Stimulated activated effector memory CD8-positive, alpha-beta T cell treated with anti-CD3 and anti-CD28 coated beads, Interleukin-12 subunit alpha, Interleukin-12 subunit beta, amount 100 ng/mL, for 72 hours (primary cell): ENCODE measurements at regions not wholly inside any gene's neighbourhood (a gene's known extent, or its start where the extent isn't known, plus 50 kb on each side); places are given as distances from the start of the nearest gene placed in this dataset.

Experiments used
- ATAC-seq: fragments of 150-1000 bp; cut with Tn5 transposase; 2 replicates; pipeline ENCODE4 v1.10.0; 2021
- DNase-seq, 2 donors: peaks; one replicate each; pipeline ENCODE4 v3.0.0; 2021 to 2022; ENCODE audit warnings: low spot score in 2 of 2
- H3K27ac Mint-ChIP-seq: one replicate; pipeline ENCODE4 v1.8.0; 2022; ENCODE audit warnings: mild to moderate bottlenecking, mixed read lengths
- H3K36me3 Mint-ChIP-seq: one replicate; pipeline ENCODE4 v1.8.0; 2022; ENCODE audit warnings: mild to moderate bottlenecking, mixed read lengths
- H3K4me1 Mint-ChIP-seq: one replicate; pipeline ENCODE4 v1.8.0; 2022; ENCODE audit warnings: mixed read lengths
- H3K4me3 Mint-ChIP-seq: one replicate; pipeline ENCODE4 v1.8.0; 2022; ENCODE audit warnings: mild to moderate bottlenecking, mixed read lengths
- H3K9me3 Mint-ChIP-seq: one replicate; pipeline ENCODE4 v1.8.0; 2022; ENCODE audit warnings: mixed read lengths

- no peaks in the 10 kb centered on the region for H3K36me3 Mint-ChIP-seq
- DNase-seq, result no peak
- no peak overlapping the region for H3K27ac Mint-ChIP-seq
- H3K4me3 Mint-ChIP-seq, result no peak overlapping the region
- peaks cover 6% of the 10 kb centered on the region for H3K9me3 Mint-ChIP-seq
- ATAC-seq, result no peak
- no peaks in the 10 kb centered on the region for H3K4me1 Mint-ChIP-seq
Measured at GRCh38 chr7:16035392-16035791, 348.9 kb upstream of the MEOX2 start.

DNA sequence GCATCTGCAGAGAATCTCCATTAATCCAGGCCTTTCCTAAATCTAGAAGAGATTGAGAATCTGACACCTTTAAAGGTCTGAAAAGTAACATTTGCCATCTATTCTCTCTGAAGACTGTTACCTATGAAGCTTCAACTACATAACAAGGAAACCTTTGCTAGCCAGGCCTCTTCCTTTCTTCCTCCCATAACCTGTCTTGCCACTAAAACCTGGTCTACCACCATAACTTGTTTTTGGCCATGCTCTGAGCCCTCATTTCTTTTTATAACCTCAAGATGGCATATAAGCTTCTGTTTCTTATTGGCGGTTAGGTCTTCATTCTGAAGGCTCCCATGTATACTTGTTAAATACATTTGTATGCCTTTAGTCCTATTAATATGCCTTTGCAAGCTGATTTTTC lies 348.4 kb upstream of the MEOX2 start:
- ATAC-seq, result no peak
- Mint-ChIP-seq H3K4me1 (no peaks in the 10 kb centered on the region), H3K4me3 (no peak overlapping the region), H3K36me3 (no peaks in the 10 kb centered on the region), H3K27ac (no peak overlapping the region), H3K9me3 (peaks cover 6% of the 10 kb centered on the region)
- no peak for DNase-seq

DNA sequence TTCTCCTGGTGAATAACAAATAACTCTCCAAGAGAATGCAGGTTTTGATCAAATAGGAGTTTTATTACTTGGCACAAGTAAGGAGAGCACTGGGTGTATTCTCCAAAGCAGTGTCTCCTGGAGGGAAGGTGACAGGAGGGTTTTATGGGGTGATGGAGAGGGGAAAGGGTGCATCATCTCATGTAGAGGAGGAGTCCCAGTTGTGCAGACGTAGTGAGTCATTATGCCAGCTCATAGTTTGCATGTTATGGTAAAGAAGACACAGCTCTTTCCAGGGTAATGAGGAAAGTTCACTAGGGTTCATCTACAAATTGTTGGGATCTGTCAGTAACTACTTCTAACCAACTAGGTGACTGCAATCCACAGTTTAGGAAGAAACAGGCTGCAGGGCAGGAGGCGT lies 347.9 kb upstream of the MEOX2 start:
- no peak overlapping the region for H3K27ac Mint-ChIP-seq
- H3K9me3 Mint-ChIP-seq, result peaks cover 6% of the 10 kb centered on the region
- H3K36me3 Mint-ChIP-seq, result no peaks in the 10 kb centered on the region

DNA sequence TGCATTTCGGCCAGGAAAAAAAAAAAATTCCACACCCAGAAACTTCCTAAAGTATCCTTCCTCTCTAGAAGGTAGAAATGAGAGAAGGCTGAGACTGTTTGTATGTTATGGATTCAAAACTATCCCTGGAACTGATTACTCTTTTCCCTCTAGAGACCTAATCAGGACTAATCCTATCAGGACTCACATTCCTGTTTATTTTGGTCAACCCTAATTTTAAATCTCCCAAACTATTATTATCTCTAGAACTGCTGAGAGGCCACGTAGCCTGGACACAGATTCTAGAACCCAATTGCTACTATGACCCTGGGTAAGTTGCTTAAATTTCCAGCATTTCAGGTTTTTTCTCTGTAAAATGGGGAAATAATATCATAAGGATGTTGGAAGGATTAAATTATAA lies 346.8 kb upstream of the MEOX2 start:
- no peaks in the 10 kb centered on the region for H3K36me3 Mint-ChIP-seq
- ATAC-seq (no peak), DNase-seq (no peak)
- H3K9me3 Mint-ChIP-seq, result peaks cover 6% of the 10 kb centered on the region
- no peaks in the 10 kb centered on the region for H3K4me1 Mint-ChIP-seq
- H3K4me3 Mint-ChIP-seq, result no peak overlapping the region
- H3K27ac Mint-ChIP-seq, result no peak overlapping the region

More for the DNA sequence above, 347.9 kb upstream of the MEOX2 start:
- Mint-ChIP-seq H3K4me3 (no peak overlapping the region), H3K4me1 (no peaks in the 10 kb centered on the region)
- no peak for ATAC-seq
- no peak for DNase-seq

DNA sequence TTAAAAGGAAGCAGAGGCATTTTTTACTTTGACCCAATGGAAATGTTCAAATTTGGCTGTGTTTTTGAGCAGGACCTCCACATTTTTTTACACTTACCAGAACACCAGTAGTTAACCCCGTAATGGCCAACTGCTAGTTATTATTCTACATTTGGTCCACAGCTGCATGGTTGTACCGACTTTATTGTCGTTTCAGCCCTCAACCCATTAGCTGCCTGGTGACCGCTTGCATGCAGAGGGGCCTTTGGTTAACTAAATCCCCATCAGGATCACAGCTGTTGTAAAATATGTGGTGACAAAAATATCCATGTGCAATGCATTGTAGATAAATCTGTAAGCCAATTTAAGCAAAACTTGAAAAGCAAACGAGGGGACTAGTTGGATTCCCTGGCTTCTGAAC lies 342.2 kb upstream of the MEOX2 start:
- no peak for DNase-seq
- no peak for ATAC-seq
- Mint-ChIP-seq H3K36me3 (no peaks in the 10 kb centered on the region), H3K27ac (no peak overlapping the region), H3K4me3 (no peak overlapping the region), H3K4me1 (no peaks in the 10 kb centered on the region), H3K9me3 (no peaks in the 10 kb centered on the region)

GRCh38 chr7:16028103-16028502 lies 341.6 kb upstream of the MEOX2 start:
- DNase-seq (no peak), ATAC-seq (no peak)
- H3K4me1 Mint-ChIP-seq, result no peaks in the 10 kb centered on the region
- no peaks in the 10 kb centered on the region for H3K36me3 Mint-ChIP-seq
- no peak overlapping the region for H3K4me3 Mint-ChIP-seq
- no peaks in the 10 kb centered on the region for H3K9me3 Mint-ChIP-seq
- H3K27ac Mint-ChIP-seq, result no peak overlapping the region

- Mint-ChIP-seq H3K9me3 (no peaks in the 10 kb centered on the region), H3K4me3 (no peak overlapping the region), H3K36me3 (no peaks in the 10 kb centered on the region), H3K4me1 (no peaks in the 10 kb centered on the region), H3K27ac (no peak overlapping the region)
- DNase-seq (no peak), ATAC-seq (no peak)
Measured at GRCh38 chr7:16027396-16027795, 340.9 kb upstream of the MEOX2 start.

- H3K9me3 Mint-ChIP-seq, result no peaks in the 10 kb centered on the region
- no peak for ATAC-seq
- H3K4me1 Mint-ChIP-seq, result no peaks in the 10 kb centered on the region
- no peak overlapping the region for H3K27ac Mint-ChIP-seq
- H3K36me3 Mint-ChIP-seq, result no peaks in the 10 kb centered on the region
- no peak overlapping the region for H3K4me3 Mint-ChIP-seq
- no peak for DNase-seq
Measured at GRCh38 chr7:16026253-16027020, 340.0 kb upstream of the MEOX2 start.

DNA sequence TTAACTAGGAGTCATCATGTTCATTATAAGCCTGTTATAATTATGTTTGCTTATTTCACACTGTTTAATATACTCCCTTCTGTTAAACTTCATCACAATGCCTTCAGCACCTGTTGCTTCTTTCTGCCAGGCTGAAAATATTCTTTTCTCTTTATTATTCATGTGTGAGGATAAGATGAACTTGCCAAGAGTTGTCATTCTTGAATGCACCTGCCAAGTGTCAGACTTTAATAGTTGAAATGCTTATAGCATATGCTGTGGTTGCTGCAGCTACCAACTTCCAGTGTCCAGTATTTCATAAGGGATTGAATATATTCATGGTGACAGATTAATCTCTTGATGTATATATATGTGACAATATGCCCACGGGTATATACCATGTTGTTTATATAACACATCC lies 339.2 kb upstream of the MEOX2 start:
- no peak for ATAC-seq
- no peak overlapping the region for H3K27ac Mint-ChIP-seq

DNA sequence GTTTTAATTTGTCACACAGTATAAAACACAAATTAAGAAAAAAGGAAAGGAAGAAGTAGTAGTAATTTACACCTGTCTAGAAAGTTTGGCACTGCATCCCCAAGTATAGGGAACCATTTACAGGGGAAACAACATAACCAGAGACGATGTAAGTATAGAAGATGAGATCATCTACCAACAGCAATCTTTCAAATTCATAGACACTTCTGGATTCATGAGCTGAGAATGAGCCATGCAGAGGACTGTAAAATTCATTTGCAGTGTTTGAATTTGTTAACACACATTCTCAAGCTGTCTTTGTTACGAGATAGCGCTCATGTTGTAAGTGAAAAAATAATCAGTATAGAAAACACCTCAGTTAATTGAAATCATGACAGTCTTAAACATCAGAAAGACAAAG lies 337.0 kb upstream of the MEOX2 start:
- Mint-ChIP-seq H3K4me3 (no peak overlapping the region), H3K9me3 (no peaks in the 10 kb centered on the region), H3K36me3 (no peaks in the 10 kb centered on the region), H3K4me1 (no peaks in the 10 kb centered on the region), H3K27ac (no peak overlapping the region)
- ATAC-seq (no peak), DNase-seq (no peak)

More for the DNA sequence above, 339.2 kb upstream of the MEOX2 start:
- no peak for DNase-seq
- Mint-ChIP-seq H3K4me3 (no peak overlapping the region), H3K4me1 (no peaks in the 10 kb centered on the region), H3K9me3 (no peaks in the 10 kb centered on the region), H3K36me3 (no peaks in the 10 kb centered on the region)

DNA sequence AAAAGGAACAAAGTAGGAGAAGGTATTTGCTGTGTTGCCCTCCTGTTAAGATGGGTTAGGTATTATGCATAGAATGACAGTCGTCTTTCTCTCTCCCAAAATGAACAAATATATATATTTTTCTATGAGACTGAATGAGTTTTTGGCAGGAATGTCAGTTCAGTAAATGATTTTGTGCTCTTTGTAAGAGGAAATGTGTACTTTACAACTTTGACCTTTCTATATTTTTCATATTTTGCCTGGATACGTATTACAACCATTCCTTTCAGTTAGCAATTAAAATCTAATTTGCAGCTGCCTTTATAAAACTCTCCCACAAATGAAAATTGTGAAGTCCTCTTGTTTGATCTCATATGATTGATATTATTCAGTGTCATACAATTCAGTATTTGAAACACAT lies 336.6 kb upstream of the MEOX2 start:
- no peaks in the 10 kb centered on the region for H3K4me1 Mint-ChIP-seq
- ATAC-seq (no peak), DNase-seq (no peak)
- H3K27ac Mint-ChIP-seq, result no peak overlapping the region
- H3K36me3 Mint-ChIP-seq, result no peaks in the 10 kb centered on the region
- H3K9me3 Mint-ChIP-seq, result no peaks in the 10 kb centered on the region
- H3K4me3 Mint-ChIP-seq, result no peak overlapping the region

GRCh38 chr7:16021851-16022250 lies 335.4 kb upstream of the MEOX2 start:
- Mint-ChIP-seq H3K4me1 (no peaks in the 10 kb centered on the region), H3K36me3 (no peaks in the 10 kb centered on the region), H3K9me3 (no peaks in the 10 kb centered on the region), H3K27ac (no peak overlapping the region), H3K4me3 (no peak overlapping the region)
- ATAC-seq (no peak), DNase-seq (no peak)

DNA sequence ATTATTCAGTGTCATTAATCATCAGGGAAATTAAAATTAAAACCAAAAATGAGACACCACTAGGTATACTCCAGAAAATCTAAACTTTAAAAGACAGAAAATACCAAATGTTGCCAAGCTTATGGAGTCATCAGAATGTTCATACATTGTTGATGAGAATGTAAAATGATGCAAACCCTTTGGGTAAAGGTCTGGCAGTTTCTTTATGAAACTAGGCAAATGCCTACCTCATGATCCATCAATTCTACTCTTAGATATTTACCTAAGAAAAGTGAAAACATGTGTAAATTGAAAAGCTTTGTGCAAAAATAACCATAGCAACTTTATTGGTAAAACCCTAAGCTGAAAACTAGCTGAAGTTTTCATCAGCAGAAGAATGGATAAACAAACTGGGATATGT lies 329.5 kb upstream of the MEOX2 start:
- no peak overlapping the region for H3K4me3 Mint-ChIP-seq
- no peak overlapping the region for H3K27ac Mint-ChIP-seq
- DNase-seq (no peak), ATAC-seq (no peak)
- H3K9me3 Mint-ChIP-seq, result no peaks in the 10 kb centered on the region
- no peaks in the 10 kb centered on the region for H3K4me1 Mint-ChIP-seq
- H3K36me3 Mint-ChIP-seq, result no peaks in the 10 kb centered on the region

- H3K4me3 Mint-ChIP-seq, result no peak overlapping the region
- ATAC-seq (no peak), DNase-seq (no peak)
- H3K27ac Mint-ChIP-seq, result no peak overlapping the region
- no peaks in the 10 kb centered on the region for H3K36me3 Mint-ChIP-seq
- H3K9me3 Mint-ChIP-seq, result no peaks in the 10 kb centered on the region
- H3K4me1 Mint-ChIP-seq, result no peaks in the 10 kb centered on the region
Measured at GRCh38 chr7:16014031-16014430, 327.5 kb upstream of the MEOX2 start.

- DNase-seq, result no peak
- H3K4me3 Mint-ChIP-seq, result no peak overlapping the region
- no peaks in the 10 kb centered on the region for H3K4me1 Mint-ChIP-seq
- H3K9me3 Mint-ChIP-seq, result no peaks in the 10 kb centered on the region
- ATAC-seq, result no peak
- H3K36me3 Mint-ChIP-seq, result no peaks in the 10 kb centered on the region
- no peak overlapping the region for H3K27ac Mint-ChIP-seq
Measured at GRCh38 chr7:16007911-16008310, 321.4 kb upstream of the MEOX2 start.

- Mint-ChIP-seq H3K36me3 (no peaks in the 10 kb centered on the region), H3K4me3 (no peak overlapping the region), H3K27ac (no peak overlapping the region), H3K4me1 (no peaks in the 10 kb centered on the region), H3K9me3 (no peaks in the 10 kb centered on the region)
- no peak for DNase-seq
- no peak for ATAC-seq
Measured at GRCh38 chr7:16004702-16005101, 318.2 kb upstream of the MEOX2 start.

DNA sequence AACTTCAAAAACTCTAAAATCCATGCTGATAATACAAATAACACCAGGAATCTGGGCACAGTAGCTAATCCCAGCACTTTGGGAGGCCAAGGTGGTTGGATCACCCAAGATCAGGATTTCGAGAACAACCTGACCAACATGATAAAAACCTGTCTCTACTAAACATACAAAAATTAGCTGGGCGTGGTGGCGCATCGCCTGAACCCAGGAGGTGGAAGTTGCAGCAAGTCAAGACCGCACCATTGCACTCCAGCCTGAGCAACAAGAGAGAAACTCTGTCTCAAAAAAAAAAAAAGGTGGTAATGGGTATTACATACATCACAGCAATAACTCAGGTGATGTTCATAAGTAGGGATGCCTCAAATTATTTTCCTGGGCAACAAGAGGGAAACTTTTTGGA lies 315.0 kb upstream of the MEOX2 start:
- no peaks in the 10 kb centered on the region for H3K9me3 Mint-ChIP-seq
- ATAC-seq (no peak), DNase-seq (no peak)
- H3K4me1 Mint-ChIP-seq, result no peaks in the 10 kb centered on the region
- no peaks in the 10 kb centered on the region for H3K36me3 Mint-ChIP-seq
- no peak overlapping the region for H3K27ac Mint-ChIP-seq
- H3K4me3 Mint-ChIP-seq, result no peak overlapping the region
